Globus pallidus (tissue), 1 donor: ENCODE measurements at regions not wholly inside any gene's neighbourhood (a gene's known extent, or its start where the extent isn't known, plus 50 kb on each side); places are given as distances from the start of the nearest gene placed in this dataset.

Source experiments
- DNase-seq: peaks from one replicate; pipeline ENCODE4 v3.0.0-alpha.2; 2015; ENCODE audit warnings: low spot score

GRCh38 chr16:51470492-51470891, 319.4 kb upstream of the SALL1 start:
- DNase-seq = no peak

- DNase-seq = no peak
Observed at GRCh38 chr16:51464996-51465395, 313.9 kb upstream of the SALL1 start.

- no peak for DNase-seq
Observed at GRCh38 chr16:51461255-51461654, 310.2 kb upstream of the SALL1 start.

GRCh38 chr16:51458356-51459140, 307.5 kb upstream of the SALL1 start:
- DNase-seq = no peak

- DNase-seq = no peak
Observed at GRCh38 chr16:51457775-51458174, 306.7 kb upstream of the SALL1 start.

- no peak for DNase-seq
Observed at GRCh38 chr16:51455398-51455797, 304.3 kb upstream of the SALL1 start.

GRCh38 chr16:51453251-51453650, 302.2 kb upstream of the SALL1 start:
- no peak for DNase-seq

- DNase-seq = no peak
Observed at GRCh38 chr16:51450909-51451308, 299.8 kb upstream of the SALL1 start.

GRCh38 chr16:51450376-51450775, 299.3 kb upstream of the SALL1 start:
- DNase-seq = no peak

GRCh38 chr16:51449441-51449840, 298.4 kb upstream of the SALL1 start:
- DNase-seq = no peak

GRCh38 chr16:51445250-51445649, 294.2 kb upstream of the SALL1 start:
- DNase-seq = no peak

- no peak for DNase-seq
Observed at GRCh38 chr16:51443934-51444333, 292.9 kb upstream of the SALL1 start.

GRCh38 chr16:51442141-51442870, 291.2 kb upstream of the SALL1 start:
- DNase-seq = peak; percentile 61

- DNase-seq = peak; percentile 90
Observed at GRCh38 chr16:51440131-51440889, 289.2 kb upstream of the SALL1 start.

GRCh38 chr16:51439271-51439670, 288.2 kb upstream of the SALL1 start:
- DNase-seq = peak; percentile 50

- no peak for DNase-seq
Observed at GRCh38 chr16:51436742-51437141, 285.7 kb upstream of the SALL1 start.

- DNase-seq = no peak
Observed at GRCh38 chr16:51434567-51435198, 283.6 kb upstream of the SALL1 start.

GRCh38 chr16:51433599-51433998, 282.5 kb upstream of the SALL1 start:
- DNase-seq = peak; percentile 55

GRCh38 chr16:51431517-51432241, 280.6 kb upstream of the SALL1 start:
- DNase-seq = peak; percentile 76

- DNase-seq = peak; percentile 53
Observed at GRCh38 chr16:51430716-51431369, 279.8 kb upstream of the SALL1 start.

GRCh38 chr16:51429041-51429440, 278.0 kb upstream of the SALL1 start:
- no peak for DNase-seq
